Omental fat pad (tissue), 3 donors: ENCODE measurements at regions not wholly inside any gene's neighbourhood (a gene's known extent, or its start where the extent isn't known, plus 50 kb on each side); places are given as distances from the start of the nearest gene placed in this dataset.
"Not testable (repeated sequence)": the region's sequence is repeated elsewhere in the genome, so short reads cannot be mapped to it uniquely, and the experiment has no call there.

Experiments
- ATAC-seq: fragments of 150-250 bp; one replicate; pipeline ENCODE4 v1.9.1; 2016; ENCODE audit warnings: mild to moderate bottlenecking, moderate library complexity; ENCODE audit not compliant: low FRiP score
- DNase-seq: peaks from one replicate; pipeline ENCODE4 v3.0.0-alpha.2; 2019; ENCODE audit warnings: low spot score
- TF ChIP-seq, protein P1 (sequence below), 3 donors: fragments of 450-650 bp; IDR thresholded peaks; one replicate each; pipeline ENCODE4 v1.5.1; 2016 to 2017; ENCODE audit warnings: antibody characterized with exemption in 3 of 3, mild to moderate bottlenecking in 3 of 3, moderate library complexity in 2 of 3

DNA sequence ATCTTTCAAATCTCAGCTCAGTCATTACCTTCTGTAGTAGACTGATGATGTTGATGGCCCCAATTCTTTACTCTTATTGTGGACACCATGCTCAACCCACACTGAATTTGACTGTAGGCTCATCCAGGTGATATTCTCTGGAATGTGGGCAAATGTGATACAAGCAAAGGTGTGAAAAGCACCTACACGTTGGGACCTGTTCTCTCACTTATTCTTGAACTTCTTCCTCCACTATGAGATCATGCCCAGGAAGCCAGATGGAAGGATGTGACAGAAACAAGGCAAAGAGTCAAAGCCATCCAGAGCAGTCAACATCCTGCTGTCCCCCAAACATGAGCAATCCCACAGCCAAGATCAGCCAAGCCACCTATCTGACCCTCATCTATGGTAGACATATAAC is 471.2 kb upstream of the UBE2E2 start:
- no peak for ATAC-seq
- TF ChIP-seq, protein P1, sequence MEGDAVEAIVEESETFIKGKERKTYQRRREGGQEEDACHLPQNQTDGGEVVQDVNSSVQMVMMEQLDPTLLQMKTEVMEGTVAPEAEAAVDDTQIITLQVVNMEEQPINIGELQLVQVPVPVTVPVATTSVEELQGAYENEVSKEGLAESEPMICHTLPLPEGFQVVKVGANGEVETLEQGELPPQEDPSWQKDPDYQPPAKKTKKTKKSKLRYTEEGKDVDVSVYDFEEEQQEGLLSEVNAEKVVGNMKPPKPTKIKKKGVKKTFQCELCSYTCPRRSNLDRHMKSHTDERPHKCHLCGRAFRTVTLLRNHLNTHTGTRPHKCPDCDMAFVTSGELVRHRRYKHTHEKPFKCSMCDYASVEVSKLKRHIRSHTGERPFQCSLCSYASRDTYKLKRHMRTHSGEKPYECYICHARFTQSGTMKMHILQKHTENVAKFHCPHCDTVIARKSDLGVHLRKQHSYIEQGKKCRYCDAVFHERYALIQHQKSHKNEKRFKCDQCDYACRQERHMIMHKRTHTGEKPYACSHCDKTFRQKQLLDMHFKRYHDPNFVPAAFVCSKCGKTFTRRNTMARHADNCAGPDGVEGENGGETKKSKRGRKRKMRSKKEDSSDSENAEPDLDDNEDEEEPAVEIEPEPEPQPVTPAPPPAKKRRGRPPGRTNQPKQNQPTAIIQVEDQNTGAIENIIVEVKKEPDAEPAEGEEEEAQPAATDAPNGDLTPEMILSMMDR (IDR thresholded peaks at IDR 0.05) = no peak
- no peak for DNase-seq

DNA sequence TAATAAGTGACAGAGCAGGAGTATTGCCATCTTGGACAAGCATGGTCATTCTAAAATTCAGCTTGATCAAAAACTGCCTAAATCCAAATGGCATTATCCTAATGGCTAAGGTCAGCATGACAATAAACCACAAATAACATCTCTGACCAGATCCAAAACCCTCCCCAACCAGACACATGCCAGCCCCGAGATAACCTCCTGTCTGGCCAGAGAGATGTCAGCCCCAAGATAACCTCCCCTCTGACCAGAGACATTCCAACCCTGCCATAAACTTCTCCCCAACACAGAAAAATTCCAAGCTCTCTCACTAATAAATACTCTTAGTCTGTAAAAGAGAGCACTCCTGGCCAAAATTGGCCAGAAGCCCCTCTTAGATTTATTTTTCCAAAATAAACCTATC is 470.5 kb upstream of the UBE2E2 start:
- DNase-seq (no peak), ATAC-seq (no peak)
- TF ChIP-seq, protein P1 (IDR thresholded peaks at IDR 0.05) = no peak

DNA sequence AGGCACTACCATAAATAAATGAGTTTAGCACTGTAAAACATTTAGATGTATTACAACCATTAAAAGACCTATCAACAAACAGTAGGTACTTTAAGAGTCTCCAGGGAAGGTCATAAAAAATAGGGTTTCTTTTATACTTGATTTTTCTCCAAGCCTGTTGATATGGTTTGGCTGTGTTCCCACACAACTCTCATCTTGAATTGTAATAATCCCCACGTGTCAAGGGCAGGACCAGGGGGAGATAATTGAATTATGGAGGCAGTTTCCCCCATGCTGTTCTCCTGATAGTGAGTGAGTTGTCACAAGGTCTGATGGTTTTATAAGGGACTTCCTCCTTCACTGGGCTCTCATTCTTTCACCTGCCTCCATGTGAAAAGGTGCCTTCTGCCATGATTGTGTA is 468.9 kb upstream of the UBE2E2 start:
- no peak for DNase-seq
- TF ChIP-seq, protein P1 (IDR thresholded peaks at IDR 0.05) = no peak

DNA sequence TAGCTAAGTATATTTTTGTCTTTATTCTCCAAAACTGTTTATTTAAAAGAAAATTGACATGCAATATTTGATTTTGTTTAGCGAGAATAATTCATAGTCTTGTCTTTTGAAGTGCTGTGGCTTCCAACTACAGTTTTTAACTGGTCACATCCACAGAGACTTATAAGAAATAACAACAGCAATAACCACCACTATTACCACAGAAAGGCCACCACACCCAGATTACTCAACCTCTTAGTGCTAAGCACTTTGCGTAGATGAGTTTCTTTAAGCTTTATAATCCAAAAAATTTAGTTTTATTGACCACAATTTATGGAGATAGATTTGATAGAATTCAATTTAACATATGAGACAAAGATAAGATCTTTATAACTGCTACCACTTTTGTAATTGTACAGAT is 468.4 kb upstream of the UBE2E2 start:
- ATAC-seq (no peak), DNase-seq (no peak)

More for the DNA sequence above, 468.9 kb upstream of the UBE2E2 start:
- no peak for ATAC-seq

DNA sequence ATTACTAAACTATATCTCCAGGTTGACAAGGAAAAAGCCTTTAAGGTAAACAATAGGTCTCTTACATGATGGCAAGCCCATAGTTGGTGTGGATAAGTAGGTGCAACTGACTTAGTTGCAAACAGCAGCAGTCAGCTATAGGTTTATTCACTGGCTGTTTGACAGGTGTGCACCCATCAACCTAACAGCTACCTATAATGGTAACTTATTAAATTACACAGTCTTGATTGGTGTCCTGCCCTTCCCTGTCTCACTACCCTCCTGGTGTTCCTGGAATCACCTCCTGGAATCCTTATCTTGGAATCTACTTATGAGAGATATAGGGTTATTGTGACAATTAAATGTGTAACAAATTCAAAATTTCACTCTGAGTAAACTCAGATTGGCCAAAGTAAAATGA is 467.8 kb upstream of the UBE2E2 start:
- no peak for ATAC-seq
- TF ChIP-seq, protein P1 (IDR thresholded peaks at IDR 0.05) = no peak
- no peak for DNase-seq

More for the DNA sequence above, 468.4 kb upstream of the UBE2E2 start:
- TF ChIP-seq, protein P1 (IDR thresholded peaks at IDR 0.05) = no peak

DNA sequence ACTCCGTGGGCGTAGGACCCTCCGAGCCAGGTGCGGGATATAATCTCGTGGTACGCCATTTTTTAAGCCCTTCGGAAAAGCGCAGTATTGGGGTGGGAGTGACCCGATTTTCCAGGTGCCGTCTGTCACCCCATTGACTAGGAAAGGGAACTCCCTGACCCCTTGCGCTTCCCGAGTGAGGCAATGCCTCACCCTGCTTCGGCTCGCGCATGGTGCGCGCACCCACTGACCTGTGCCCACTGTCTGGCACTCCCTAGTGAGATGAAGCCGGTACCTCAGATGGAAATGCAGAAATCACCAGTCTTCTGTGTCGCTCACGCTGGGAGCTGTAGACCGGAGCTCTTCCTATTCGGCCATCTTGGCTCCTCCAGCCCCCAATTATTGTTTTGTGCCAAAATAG is 459.7 kb upstream of the UBE2E2 start:
- DNase-seq, ATAC-seq: not testable (repeated sequence)

DNA sequence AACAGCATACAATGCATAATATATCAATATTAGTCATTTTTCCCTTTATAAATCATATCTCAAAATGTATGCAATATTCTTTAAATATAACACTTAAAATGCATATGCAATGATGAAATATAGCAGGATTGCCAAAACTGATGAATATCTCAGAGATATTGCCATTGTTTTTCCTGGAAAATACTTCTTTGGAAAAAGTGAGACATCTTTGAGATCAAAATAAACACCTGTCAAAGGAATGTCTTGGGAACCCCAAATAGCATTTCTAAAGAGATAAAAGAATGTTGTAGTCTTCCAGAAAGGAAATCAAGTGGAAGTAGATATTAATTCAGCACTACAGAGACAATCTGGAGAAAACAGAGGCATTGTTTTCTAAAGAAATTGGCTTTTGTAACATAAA is 457.8 kb upstream of the UBE2E2 start:
- ATAC-seq (no peak), DNase-seq (no peak)
- TF ChIP-seq, protein P1 (IDR thresholded peaks at IDR 0.05) = no peak

DNA sequence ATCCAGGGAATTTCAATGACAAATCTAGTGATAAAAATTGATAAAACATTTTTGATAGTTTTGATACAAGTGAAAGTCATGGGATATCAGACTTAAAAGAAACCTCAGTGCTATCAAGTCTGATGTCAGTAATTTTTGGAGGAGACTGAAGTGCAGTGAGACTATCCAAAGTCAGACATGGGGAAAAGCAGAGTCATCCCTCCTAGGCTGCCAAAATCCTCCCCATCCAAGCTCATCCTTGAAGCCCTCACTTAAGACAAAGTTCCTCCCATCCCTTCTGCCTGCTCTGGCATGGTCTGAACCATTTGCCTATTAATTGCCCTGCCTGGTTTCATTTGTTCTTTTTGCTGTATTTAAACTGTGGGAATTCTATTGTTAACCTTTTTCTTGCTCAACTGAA is 456.9 kb upstream of the UBE2E2 start:
- ATAC-seq = no peak
- TF ChIP-seq, protein P1 (IDR thresholded peaks at IDR 0.05) = no peak
- no peak for DNase-seq
